IMR-90 (cell line): ENCODE measurements at regions not wholly inside any gene's neighbourhood (a gene's known extent, or its start where the extent isn't known, plus 50 kb on each side); places are given as distances from the start of the nearest gene placed in this dataset.

Experiments used
- BHLHE40 ChIP-seq: fragments of 150-350 bp; IDR thresholded peaks from 2 replicates; pipeline ENCODE4 v1.6.1; 2016; ENCODE audit warnings: mild to moderate bottlenecking, low read depth, low read length
- CEBPB ChIP-seq: IDR thresholded peaks from 2 replicates; pipeline ENCODE4 v1.6.1; 2012; ENCODE audit warnings: low read depth, low read length, improper control_type of control experiment
- CHD1 ChIP-seq: IDR thresholded peaks from 2 replicates; pipeline ENCODE4 v1.6.1; 2012; ENCODE audit warnings: low read depth, low read length, improper control_type of control experiment
- CTCF ChIP-seq: conservative IDR thresholded peaks from 2 replicates; pipeline ENCODE4 v1.5.1; 2012; ENCODE audit warnings: mild to moderate bottlenecking, low read depth, low read length, improper control_type of control experiment
- MAFK ChIP-seq: IDR thresholded peaks from 2 replicates; pipeline ENCODE4 v1.6.1; 2012; ENCODE audit warnings: low read depth, low read length, improper control_type of control experiment
- POLR2A ChIP-seq: IDR thresholded peaks from 2 replicates; pipeline ENCODE4 v1.6.1; 2012; ENCODE audit warnings: mild to moderate bottlenecking, low read depth, low read length
- RAD21 ChIP-seq: IDR thresholded peaks from 2 replicates; pipeline ENCODE4 v1.6.1; 2012; ENCODE audit warnings: low read length, improper control_type of control experiment
- RCOR1 ChIP-seq: IDR thresholded peaks from 2 replicates; pipeline ENCODE4 v1.6.1; 2012; ENCODE audit warnings: mild to moderate bottlenecking, low read length, improper control_type of control experiment; ENCODE audit not compliant: insufficient replicate concordance
- RFX5 ChIP-seq: IDR thresholded peaks from 2 replicates; pipeline ENCODE4 v1.8.0; 2012; ENCODE audit warnings: low read depth, mild to moderate bottlenecking, low read length, moderate library complexity
- USF2 ChIP-seq: fragments of 150-350 bp; IDR thresholded peaks from 2 replicates; pipeline ENCODE4 v1.6.1; 2017; ENCODE audit warnings: mild to moderate bottlenecking, antibody characterized with exemption, low read length, low read depth

GRCh38 chr6:77353129-77353528 is 110.2 kb downstream of the HTR1B start:
- TF ChIP-seq POLR2A (no peak), RAD21 (no peak), CTCF (no peak), CHD1 (no peak), CEBPB (no peak), RCOR1 (no peak), USF2 (no peak), MAFK (no peak), BHLHE40 (no peak), RFX5 (no peak)
